MM.1S (cell line): ENCODE measurements at regions not wholly inside any gene's neighbourhood (a gene's known extent, or its start where the extent isn't known, plus 50 kb on each side); places are given as distances from the start of the nearest gene placed in this dataset.

ENCODE experiments used
- CTCF ChIP-seq: fragments of 300-600 bp; sonication (generic); IDR thresholded peaks from 2 replicates; pipeline ENCODE4 v1.5.1; 2016; ENCODE audit warnings: antibody characterized with exemption, low read length, mixed read lengths
- EZH2 ChIP-seq: fragments of 300-600 bp; sonication (generic); optimal IDR thresholded peaks from 2 replicates; pipeline ENCODE3; 2017; ENCODE audit warnings: low read depth, mild to moderate bottlenecking, antibody characterized with exemption, low read length, mixed read lengths

DNA sequence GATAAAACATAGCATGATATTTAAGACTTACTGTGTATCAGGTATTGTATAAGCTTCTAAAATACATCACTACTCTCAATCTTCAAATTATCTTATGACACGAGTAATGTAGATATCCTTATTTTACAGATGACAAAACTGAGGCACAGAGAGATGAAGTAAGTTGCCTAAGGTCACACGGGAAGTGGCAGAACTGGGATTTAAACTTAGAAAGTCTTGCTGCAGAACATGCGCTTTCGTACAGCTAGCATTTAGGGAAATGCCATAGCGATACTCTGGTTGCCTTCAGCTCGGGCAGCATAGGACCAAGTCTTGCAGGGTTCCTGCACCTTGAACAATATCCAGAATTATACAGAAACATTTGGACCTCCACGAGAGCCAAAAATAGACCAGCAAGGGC, 162.4 kb downstream of the BRMS1L start:
- TF ChIP-seq EZH2 (no peak), CTCF (no peak)
